ENCODE measurements at regions not wholly inside any gene's neighbourhood (a gene's known extent, or its start where the extent isn't known, plus 50 kb on each side); places are given as distances from the start of the nearest gene placed in this dataset.

DNA sequence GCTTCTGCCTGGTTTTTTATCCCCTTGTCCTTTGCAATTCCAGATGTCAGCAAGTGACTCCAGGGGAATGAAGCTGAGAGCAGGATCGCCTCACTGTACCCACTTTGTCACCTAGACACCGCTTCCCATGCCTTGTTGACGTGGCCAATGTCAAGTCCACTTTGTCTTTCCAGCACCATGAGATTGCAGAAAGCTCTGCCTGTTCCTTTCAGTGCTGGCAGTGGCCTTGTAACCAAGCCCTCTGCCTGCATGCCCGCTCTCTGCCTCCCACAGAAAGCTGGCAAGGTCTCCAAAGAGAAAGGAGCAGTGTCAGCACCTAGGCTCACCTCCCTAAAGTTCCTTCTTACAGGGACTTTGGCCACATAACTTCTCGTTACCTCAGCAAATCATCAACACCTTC, 282.2 kb upstream of the ST6GAL2 start:
- ATAC-seq (peak; percentile 46), DNase-seq (no peak)
- intact Hi-C loops (cut with micrococcal nuclease): no loop called here

DNA sequence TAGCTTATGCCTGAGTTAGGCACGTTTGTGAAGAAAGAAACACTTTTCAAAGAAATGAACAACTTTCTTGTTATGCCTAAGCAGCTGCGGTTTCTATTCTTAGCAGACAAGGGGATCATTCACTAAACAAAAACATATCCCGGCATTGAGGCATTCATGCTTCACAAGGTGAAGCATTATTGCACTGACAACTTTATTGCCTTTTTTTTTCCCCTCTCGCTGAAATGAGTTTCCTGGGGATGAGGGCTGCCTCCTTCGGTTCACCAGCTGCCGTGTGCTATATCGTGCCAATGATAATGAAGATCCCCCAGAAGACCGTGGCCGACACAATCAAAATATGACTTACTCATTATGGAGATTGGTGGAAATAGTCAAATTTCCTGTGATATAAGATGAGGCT, 288.2 kb upstream of the ST6GAL2 start:
- intact Hi-C loops (cut with micrococcal nuclease): no loop called here
- DNase-seq (no peak), ATAC-seq (no peak)

DNA sequence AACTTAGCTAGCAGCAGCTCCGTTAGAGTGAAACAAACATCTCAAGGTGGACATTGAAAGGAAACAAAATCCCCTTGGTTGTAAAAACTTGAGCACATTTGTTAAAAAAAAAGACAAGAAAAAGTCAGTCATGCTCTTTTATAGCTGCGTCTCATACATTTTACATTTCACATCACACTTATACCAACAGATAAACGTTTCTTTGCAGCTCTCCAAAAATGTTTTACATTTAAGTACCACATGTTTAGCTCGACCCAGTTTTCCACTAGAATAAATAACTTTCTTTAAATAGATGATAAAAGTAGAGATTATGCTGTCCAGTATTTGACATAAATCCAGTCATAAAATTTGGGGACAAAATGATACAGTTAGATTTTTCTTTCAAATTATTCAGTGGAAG, 297.0 kb upstream of the ST6GAL2 start:
- ATAC-seq: no peak
- no peak for DNase-seq

DNA sequence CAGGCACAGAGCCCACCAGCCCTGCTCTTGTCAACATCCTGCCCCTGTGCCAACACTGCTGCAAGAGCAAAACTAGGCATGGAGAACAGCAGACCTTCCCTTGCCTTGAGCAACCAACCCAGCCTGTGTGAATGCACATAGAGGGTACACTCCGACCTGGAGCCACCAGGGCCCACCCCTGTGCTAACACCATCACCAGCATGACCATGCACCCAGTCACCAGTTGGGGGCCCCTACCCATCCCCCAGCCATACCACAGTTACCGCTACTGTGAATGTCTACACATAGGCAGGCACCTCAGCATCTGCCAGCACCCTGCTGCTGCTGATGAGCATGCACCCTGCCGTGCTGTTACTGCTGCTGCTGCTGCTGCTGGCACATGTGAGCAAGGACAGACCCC, 301.9 kb upstream of the ST6GAL2 start:
- DNase-seq (no peak), ATAC-seq (no peak)
- intact Hi-C loops (cut with micrococcal nuclease): no loop called here

More for the DNA sequence above, 297.0 kb upstream of the ST6GAL2 start:
- intact Hi-C loops (cut with micrococcal nuclease): no loop called here

DNA sequence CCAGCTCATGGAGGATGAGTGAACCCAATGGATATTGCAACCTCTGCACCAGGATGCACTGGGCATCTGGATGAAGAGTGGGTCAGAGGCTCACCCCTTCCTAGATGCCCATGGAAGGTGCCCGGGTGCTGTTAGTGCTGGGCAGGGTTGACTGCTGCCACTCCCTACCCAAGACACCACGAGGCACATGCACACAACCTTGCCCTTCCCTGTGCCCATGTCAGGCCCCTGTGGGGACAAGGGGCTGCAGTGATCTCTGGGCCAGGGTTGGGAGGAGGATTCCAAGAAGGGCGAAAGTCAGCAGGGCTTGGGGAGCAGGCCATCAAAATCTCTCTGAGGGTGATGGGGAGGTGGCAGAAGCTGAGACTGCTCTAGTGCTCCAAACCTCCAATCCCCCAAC, 309.7 kb upstream of the ST6GAL2 start:
- ATAC-seq (no peak), DNase-seq (no peak)
- intact Hi-C loops (cut with micrococcal nuclease): no loop called here

DNA sequence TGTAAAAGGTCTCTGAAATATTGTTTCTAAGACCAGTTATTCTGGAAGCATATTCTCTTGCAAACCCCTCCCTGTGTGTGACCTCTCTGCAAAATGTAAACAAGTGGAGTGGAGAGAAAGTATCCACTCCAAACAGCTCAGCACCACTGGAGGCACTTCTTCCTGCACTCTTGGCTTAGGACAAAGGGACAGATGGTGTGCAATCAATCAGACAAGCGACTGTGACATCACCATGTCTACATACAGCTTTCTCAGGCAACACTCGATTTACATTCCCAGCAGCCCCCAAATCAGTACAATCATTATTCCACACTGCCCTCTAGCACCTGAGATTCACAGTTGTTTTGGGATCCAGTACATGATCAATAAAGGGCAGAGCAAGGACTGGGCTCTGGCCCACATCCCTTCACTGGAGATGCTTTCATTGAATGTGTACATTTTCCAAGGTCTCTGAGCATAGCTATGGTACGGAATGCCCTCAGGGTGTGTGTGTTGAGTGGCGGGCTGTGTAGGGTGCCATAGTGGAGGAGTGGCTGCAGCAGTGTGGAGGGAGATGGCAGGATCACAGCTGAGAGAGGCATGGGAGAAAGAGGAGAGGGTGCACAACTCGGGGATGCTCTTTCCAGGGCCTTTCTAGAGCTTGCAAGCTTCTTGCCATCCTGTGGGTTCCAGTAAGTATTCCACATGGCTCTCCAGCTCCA, 311.8 kb upstream of the ST6GAL2 start:
- intact Hi-C loops (cut with micrococcal nuclease): no loop called here
- ATAC-seq: no peak

DNA sequence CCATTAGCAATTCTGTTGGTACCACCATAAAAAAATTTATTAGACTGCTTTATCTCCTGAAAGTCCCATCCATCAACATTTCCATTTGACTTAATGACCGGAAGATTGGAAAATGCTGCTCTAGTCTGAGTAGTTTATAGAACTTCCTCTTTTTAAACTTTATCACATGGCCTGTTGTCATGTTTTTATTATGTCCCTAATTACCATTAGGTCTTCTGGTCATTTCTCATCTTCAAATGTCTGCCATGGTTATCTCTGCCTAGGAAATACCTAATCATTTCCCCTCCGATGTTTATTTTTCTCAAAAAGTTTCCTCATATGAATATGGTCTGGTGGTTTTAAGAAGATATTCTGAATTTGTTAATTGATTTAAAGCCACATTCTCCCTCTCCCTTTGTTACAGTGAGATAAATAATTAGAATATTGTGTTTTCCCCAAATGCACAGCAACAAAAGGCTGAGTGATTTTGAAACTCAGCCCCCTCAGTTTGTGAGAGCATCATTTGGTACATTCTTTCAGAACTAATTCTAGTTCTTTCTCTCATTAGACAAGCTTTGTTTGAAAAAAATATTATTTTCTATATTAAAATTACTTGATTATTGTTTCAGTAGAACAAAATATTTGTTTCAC, 317.1 kb upstream of the ST6GAL2 start:
- no peak for ATAC-seq
- no peak for DNase-seq
- intact Hi-C loops (cut with micrococcal nuclease): no loop called here

More for the DNA sequence above, 311.8 kb upstream of the ST6GAL2 start:
- no peak for DNase-seq

DNA sequence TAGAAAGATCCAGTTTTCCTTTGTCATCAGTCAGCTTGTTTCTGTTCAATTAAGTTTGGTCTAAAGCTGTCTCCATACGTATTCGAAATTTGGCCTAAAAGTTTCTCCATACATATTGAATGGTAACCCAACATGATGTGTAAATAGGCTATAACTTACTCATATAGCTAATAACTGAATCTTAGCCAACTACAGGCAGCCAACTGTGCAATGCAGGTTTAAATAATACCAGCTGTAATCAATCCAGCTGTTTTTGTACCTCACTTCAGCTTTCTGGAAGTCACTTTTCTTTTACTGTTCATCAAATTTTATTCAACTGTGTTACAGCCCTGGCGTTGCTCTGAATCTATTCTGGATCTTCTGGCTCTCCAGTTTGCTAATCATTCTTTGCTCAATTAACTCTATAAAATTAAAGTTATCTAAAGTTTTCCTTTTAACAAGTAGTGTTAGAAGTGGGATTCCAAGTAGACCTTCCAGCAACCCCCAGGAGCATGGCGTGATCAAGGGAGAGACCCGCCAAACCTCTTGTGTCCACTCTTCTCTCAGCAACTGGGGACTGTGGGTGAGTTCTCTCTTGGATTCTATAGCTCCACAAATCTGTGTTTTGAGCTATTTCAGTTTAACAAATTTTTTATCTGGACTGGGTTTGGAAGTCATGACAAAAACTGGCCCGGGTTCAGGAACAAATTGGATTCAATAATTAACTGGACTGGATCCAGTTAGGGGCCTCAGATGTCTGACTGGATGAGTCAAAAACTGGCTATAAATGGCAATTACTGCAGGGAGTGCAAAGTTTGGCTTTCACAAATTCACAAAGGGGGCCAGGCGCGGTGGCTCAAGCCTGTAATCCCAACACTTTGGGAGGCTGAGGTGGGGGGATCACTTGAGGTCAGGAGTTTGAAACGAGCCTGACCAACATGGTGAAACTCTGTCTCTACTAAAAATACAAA, 329.7 kb upstream of the ST6GAL2 start:
- DNase-seq (no peak), ATAC-seq (peak; percentile 72)
- intact Hi-C loops (cut with micrococcal nuclease): no loop called here

DNA sequence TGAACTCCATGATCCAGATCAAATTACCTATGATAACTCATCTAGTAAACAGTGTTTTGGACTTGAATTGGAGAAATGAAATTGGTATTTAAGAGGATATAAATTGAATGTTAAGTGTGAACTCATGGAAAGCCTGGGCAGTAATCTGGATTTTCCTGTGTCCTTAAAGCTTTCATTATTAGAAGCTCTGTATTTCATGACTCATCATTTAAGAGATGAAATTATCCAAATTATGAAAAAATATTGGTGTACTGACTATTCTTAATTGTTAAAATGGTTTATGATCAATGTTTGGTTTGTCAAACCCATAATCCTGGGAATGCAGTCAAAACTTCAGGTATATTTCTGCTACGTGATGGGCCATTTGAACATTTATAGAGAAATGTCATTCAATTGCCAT, 332.2 kb upstream of the ST6GAL2 start:
- intact Hi-C loops (cut with micrococcal nuclease): no loop called here
- ATAC-seq (no peak), DNase-seq (no peak)

DNA sequence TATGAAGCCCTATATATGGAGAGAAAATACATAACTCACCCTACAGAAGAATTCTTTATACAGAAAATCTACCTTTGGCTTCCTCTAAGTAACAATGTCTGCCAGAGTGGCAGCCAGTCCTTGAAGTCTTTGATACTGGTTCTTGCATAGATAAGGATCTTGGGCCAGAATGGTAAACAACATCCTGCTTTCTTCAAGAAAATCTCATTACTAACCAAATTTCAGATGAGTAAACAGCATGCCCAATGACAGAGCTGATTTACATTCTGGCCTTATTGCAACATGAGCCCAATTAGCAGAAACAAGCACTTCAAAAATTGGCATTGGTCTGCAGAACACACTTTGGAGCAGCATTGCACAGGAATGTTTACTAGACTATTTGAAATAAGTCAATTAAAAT, 336.5 kb upstream of the ST6GAL2 start:
- no peak for ATAC-seq
- intact Hi-C loops (cut with micrococcal nuclease): no loop called here
- DNase-seq: no peak

DNA sequence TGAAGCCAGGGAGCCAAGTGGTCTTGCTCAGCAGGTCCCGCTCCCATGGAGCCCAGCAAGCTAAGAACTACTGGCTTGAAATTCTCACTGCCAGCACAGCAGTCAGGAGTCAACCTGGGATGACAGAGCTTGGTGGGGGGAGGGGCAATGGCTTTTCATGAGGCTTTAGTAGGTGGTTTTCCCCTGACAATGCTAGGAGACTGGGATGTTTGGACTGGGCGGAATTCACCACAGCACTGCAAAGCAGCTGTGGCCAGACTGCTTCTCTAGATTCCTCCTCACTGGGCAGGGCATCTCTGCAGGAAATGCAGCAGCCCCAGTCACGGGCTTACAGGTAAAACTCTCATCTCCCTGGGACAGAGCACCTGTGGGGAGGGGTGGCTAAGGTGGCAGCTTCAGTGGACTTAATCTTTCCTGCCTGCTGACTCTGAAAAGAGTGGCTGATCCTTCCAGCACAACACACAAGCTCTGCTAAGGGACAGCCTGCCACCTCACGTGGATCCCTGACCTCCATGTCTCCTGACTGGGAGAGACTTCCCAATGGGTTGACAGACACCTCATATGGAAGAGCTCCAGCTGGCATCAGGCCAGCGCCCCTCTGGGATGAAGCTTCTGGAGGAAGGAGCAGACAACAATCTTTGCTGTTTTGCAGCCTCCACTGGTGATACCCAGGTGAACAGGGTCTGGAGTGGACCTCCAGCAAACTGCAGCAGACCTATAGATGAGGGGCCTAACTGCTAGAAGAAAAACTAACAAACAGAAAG, 349.7 kb upstream of the ST6GAL2 start:
- DNase-seq: peak; percentile 36
- no peak for ATAC-seq
- intact Hi-C loops (cut with micrococcal nuclease): no loop called here

DNA sequence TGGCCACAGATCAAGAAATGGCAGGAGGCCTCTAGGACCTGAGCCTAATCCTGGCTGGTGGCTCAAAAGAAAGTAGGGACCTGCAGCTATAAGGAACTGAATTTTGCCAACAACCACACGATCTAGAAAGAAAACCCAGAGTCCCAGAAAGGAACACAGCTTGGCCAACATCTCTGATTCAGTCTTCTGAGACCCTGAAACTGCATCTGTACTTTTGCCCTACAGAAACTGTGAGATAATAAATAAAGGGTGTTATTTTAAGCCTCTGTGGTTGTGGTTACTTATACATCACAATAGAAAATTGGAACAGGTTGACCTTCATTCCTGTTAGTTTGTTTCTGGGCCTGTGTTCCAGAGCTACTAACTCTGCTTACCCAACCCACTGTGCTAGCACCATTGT, 356.8 kb upstream of the ST6GAL2 start:
- DNase-seq (no peak), ATAC-seq (no peak)
- intact Hi-C loops (cut with micrococcal nuclease): no loop called here

DNA sequence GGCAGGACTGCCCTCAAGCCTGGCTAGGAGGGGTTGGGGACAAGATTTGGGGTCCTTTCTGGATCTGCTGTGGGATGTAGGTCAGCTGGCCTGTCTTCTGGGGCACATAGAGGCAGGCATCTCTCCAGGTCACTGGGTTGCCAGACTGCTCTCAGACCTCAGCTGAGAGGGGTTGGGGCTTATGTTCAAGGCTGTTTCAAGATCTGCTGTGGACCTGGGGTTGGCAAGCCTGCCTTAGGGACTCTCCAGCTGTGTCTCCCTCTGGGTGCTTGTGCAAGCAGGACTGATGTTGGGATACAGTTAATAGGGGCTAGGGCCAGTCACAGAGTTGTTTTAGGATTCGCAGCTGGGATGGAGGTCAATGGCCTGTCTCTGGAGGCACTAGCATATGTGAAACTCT, 363.0 kb upstream of the ST6GAL2 start:
- no peak for ATAC-seq
- DNase-seq: no peak
- intact Hi-C loops (cut with micrococcal nuclease): no loop called here

DNA sequence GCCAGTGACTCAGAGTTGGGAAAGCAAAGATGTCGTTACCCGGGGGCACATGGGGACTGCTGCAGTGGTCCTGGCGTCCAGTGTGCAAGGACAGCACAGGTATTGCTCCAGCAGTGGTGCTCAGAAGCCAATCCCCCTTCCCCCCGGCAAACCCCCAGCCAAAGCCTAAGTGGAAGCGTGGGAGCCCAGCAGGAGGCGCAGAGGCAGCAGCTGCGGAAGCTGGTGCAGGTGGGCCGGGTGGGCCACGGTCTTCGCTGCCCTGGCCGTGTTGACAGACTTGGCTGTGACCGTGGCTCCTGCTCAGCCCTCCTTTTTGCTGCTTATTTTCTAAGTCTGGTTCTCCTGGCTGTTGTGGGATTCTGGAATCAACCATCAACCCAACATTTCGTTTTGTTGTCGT, 369.8 kb upstream of the ST6GAL2 start:
- no peak for DNase-seq
- no peak for ATAC-seq
- intact Hi-C loops (cut with micrococcal nuclease): no loop called here

DNA sequence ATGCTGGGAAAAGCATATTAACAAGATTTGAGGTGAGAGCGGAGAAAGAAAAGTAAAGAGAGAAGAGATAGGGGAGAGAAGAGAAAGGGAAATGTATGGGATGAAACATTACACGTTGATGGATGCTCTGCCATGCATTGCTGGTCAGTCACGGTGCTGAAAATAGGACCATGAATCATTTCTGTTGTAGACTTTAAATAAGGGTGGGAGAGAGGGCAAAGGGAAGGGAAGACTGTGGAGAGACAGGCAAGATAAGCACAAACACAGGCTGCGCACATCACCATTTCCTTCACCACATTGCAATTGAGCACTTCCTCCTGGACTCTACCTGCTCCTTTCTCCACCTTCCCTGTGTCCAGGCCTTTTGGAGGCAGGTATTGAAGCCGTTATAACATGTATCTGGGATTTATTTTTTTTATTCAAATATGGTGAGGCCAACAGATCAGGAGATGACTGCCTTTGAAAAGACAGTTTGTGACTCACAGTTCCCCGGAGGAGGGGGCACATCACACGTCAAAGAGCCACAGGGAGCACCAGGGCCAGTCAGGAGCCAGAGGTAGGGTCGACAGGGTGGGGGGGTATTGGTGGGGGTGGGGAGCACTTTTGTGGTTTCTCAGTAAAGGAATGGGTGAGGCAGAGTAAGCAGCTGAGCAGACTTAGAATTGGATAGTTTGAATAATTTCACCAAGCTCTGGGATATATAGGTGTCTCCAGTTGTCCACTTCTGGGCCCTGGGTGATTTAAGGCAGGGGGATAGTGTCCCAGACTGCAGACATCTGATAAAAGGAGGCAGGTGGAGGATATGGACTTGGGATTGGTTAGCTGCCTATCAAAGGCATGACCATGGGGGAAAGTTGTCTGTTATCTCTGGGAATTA, 372.8 kb upstream of the ST6GAL2 start:
- ATAC-seq (no peak), DNase-seq (no peak)
- intact Hi-C loops (cut with micrococcal nuclease): no loop called here

DNA sequence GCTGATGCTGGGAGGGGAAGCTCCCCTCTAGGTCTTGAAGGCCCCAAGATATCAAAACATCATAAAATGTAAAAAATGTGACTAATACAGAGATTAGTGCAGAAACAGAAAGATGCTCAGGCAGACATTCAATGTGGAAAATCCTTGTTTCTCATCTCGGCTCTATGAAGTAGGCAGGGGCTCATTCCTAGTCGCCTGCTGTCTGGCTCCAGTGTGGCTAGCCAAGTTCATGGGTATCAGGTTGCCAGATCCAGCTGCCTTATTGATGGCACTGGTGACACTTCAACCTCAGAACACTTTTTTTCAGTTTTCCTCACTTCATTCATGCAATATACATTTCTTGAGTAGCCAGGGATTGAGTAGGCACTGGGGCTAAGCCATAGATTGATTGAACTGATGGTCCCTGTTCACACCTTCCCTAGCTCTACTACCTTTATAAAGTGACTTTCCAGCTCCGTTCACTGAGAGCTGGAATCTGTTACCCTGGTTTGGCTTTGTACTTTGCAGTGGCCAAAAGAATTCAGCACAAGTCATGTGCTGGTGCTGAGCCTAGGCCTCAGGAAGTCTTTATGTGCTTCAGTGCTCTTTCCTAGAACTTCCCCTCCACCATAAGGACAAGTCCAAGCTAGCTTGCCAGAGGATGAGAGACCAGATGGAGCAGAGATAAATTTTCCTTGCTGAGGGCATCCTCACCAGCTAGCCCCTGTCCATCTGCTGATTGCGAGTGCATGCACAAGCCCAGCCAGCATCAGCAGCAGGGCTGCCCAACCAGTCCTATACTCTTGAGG, 373.6 kb upstream of the ST6GAL2 start:
- intact Hi-C loops (cut with micrococcal nuclease): no loop called here
- no peak for ATAC-seq
- DNase-seq: no peak

DNA sequence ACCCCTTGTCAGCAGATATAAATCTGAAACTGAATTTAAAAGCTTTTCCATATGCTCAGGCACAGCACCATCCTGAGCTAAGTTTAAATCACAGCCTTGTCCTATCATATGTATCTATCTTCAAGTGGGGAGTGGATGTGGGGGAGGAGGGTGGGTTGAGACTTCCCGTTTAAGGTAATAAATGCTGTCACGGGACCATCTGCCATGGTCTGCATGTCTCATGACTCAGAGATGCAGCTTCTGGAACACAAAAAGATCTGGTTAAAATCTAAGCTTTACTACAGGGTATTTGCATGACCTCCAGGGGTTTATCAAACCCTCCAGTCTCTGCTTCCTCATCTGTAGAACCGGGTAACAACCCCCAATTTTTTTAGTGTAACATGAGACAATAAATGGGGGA, 377.7 kb upstream of the ST6GAL2 start:
- intact Hi-C loops (cut with micrococcal nuclease): no loop called here
- ATAC-seq: no peak
- DNase-seq: no peak

DNA sequence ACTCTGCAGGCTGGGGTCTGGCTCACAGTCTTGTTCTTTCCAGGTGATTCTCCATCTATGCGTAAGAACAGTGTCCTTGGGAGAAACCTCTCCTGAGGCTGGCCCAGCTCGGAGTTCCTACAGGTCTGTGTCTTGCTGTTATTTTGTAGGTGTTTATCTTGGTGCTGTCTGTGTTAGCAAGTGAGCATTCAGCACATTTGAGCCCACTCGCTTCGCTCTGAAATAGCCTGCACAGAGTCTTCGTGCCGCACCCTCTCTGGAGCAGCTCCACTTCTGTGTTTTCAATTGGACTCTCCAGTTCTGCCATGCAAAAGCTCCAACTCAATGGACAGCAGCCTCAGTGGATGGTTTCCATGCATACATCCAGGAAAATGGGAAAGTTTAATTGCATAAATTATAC, 378.2 kb upstream of the ST6GAL2 start:
- no peak for ATAC-seq
- intact Hi-C loops (cut with micrococcal nuclease): no loop called here
- no peak for DNase-seq

Data from left ventricle myocardium superior (tissue), 1 donor.